ENCODE measurements at regions not wholly inside any gene's neighbourhood (a gene's known extent, or its start where the extent isn't known, plus 50 kb on each side); places are given as distances from the start of the nearest gene placed in this dataset.
"Not testable (repeated sequence)": the region's sequence is repeated elsewhere in the genome, so short reads cannot be mapped to it uniquely, and the experiment has no call there.

- Histone ChIP-seq H3K27ac (ENCODE audit: low read length) (no peak overlapping the region), H3K4me3 (ENCODE audit: low read length) (no peak overlapping the region), H3K4me1 (ENCODE audit: control insufficient read depth, insufficient read depth, low read length) (no peaks in the 10 kb centered on the region; the same call in 1 of the 2 replicates), H3K9me3 (ENCODE audit: control insufficient read depth, insufficient read depth, low read length) (no peaks in the 10 kb centered on the region), H3K27me3 (ENCODE audit: control insufficient read depth, insufficient read depth, low read length) (no peaks in the 10 kb centered on the region), H3K36me3 (ENCODE audit: control insufficient read depth, insufficient read depth, low read length) (no peaks in the 10 kb centered on the region)
- no peak for DNase-seq (ENCODE audit: low read depth, low spot score)
- WGBS (ENCODE audit: insufficient coverage, insufficient read length): no CpG with 5 or more reads among the region's 6 CpGs
These were observed 172.3 kb downstream of the ERMARD start for GRCh38 chr6:169923468-169924464.

GRCh38 chr6:169921853-169922824, 170.7 kb downstream of the ERMARD start:
- H3K9me3 ChIP-seq (ENCODE audit: control insufficient read depth, insufficient read depth, low read length): no peaks in the 10 kb centered on the region
- no peak overlapping the region for H3K27ac ChIP-seq (ENCODE audit: low read length)
- no peaks in the 10 kb centered on the region; the same call in 1 of the 2 replicates for H3K4me1 ChIP-seq (ENCODE audit: control insufficient read depth, insufficient read depth, low read length)
- WGBS (ENCODE audit: insufficient coverage, insufficient read length): no CpG with 5 or more reads among the region's 34 CpGs
- no peak for DNase-seq (ENCODE audit: low read depth, low spot score)
- H3K4me3 ChIP-seq (ENCODE audit: low read length): no peak overlapping the region
- H3K27me3 ChIP-seq (ENCODE audit: control insufficient read depth, insufficient read depth, low read length): no peaks in the 10 kb centered on the region
- H3K36me3 ChIP-seq (ENCODE audit: control insufficient read depth, insufficient read depth, low read length): no peaks in the 10 kb centered on the region

GRCh38 chr6:169921217-169921616, 169.8 kb downstream of the ERMARD start:
- no peak overlapping the region for H3K27ac ChIP-seq (ENCODE audit: low read length)
- H3K9me3 ChIP-seq (ENCODE audit: control insufficient read depth, insufficient read depth, low read length): no peaks in the 10 kb centered on the region
- no peak for DNase-seq (ENCODE audit: low read depth, low spot score)
- no peaks in the 10 kb centered on the region for H3K36me3 ChIP-seq (ENCODE audit: control insufficient read depth, insufficient read depth, low read length)
- no peaks in the 10 kb centered on the region for H3K27me3 ChIP-seq (ENCODE audit: control insufficient read depth, insufficient read depth, low read length)
- H3K4me3 ChIP-seq (ENCODE audit: low read length): no peak overlapping the region
- H3K4me1 ChIP-seq (ENCODE audit: control insufficient read depth, insufficient read depth, low read length): no peaks in the 10 kb centered on the region; the same call in 1 of the 2 replicates
- WGBS (ENCODE audit: insufficient coverage, insufficient read length): no CpG with 5 or more reads among the region's 20 CpGs

GRCh38 chr6:169920359-169921020, 169.1 kb downstream of the ERMARD start:
- H3K4me3 ChIP-seq (ENCODE audit: low read length): no peak overlapping the region
- WGBS (ENCODE audit: insufficient coverage, insufficient read length): no CpG with 5 or more reads among the region's 11 CpGs
- no peaks in the 10 kb centered on the region for H3K27me3 ChIP-seq (ENCODE audit: control insufficient read depth, insufficient read depth, low read length)
- H3K4me1 ChIP-seq (ENCODE audit: control insufficient read depth, insufficient read depth, low read length): peaks cover 2% of the 10 kb centered on the region; the same call in 1 of the 2 replicates
- no peaks in the 10 kb centered on the region for H3K36me3 ChIP-seq (ENCODE audit: control insufficient read depth, insufficient read depth, low read length)
- DNase-seq (ENCODE audit: low read depth, low spot score): no peak
- no peaks in the 10 kb centered on the region for H3K9me3 ChIP-seq (ENCODE audit: control insufficient read depth, insufficient read depth, low read length)
- no peak overlapping the region for H3K27ac ChIP-seq (ENCODE audit: low read length)

- Histone ChIP-seq H3K4me1 (ENCODE audit: control insufficient read depth, insufficient read depth, low read length) (peaks cover 2% of the 10 kb centered on the region; the same call in 1 of the 2 replicates), H3K27me3 (ENCODE audit: control insufficient read depth, insufficient read depth, low read length) (no peaks in the 10 kb centered on the region), H3K27ac (ENCODE audit: low read length) (no peak overlapping the region), H3K4me3 (ENCODE audit: low read length) (no peak overlapping the region), H3K9me3 (ENCODE audit: control insufficient read depth, insufficient read depth, low read length) (no peaks in the 10 kb centered on the region), H3K36me3 (ENCODE audit: control insufficient read depth, insufficient read depth, low read length) (no peaks in the 10 kb centered on the region)
- no peak for DNase-seq (ENCODE audit: low read depth, low spot score)
- no CpG with 5 or more reads among the region's 26 CpGs for WGBS (ENCODE audit: insufficient coverage, insufficient read length)
These were observed 167.6 kb downstream of the ERMARD start for GRCh38 chr6:169918954-169919549.

GRCh38 chr6:169918239-169918953, 167.0 kb downstream of the ERMARD start:
- DNase-seq (ENCODE audit: low read depth, low spot score): no peak
- no peaks in the 10 kb centered on the region for H3K36me3 ChIP-seq (ENCODE audit: control insufficient read depth, insufficient read depth, low read length)
- H3K27me3 ChIP-seq (ENCODE audit: control insufficient read depth, insufficient read depth, low read length): no peaks in the 10 kb centered on the region
- peaks cover 2% of the 10 kb centered on the region; the same call in 1 of the 2 replicates for H3K4me1 ChIP-seq (ENCODE audit: control insufficient read depth, insufficient read depth, low read length)
- no CpG with 5 or more reads among the region's 21 CpGs for WGBS (ENCODE audit: insufficient coverage, insufficient read length)
- H3K9me3 ChIP-seq (ENCODE audit: control insufficient read depth, insufficient read depth, low read length): no peaks in the 10 kb centered on the region
- H3K27ac ChIP-seq (ENCODE audit: low read length): no peak overlapping the region
- H3K4me3 ChIP-seq (ENCODE audit: low read length): no peak overlapping the region

GRCh38 chr6:169917153-169917552, 165.7 kb downstream of the ERMARD start:
- no peaks in the 10 kb centered on the region for H3K36me3 ChIP-seq (ENCODE audit: control insufficient read depth, insufficient read depth, low read length)
- WGBS (ENCODE audit: insufficient coverage, insufficient read length): no CpG with 5 or more reads among the region's 3 CpGs

GRCh38 chr6:169915769-169916550, 164.5 kb downstream of the ERMARD start:
- H3K27me3 ChIP-seq (ENCODE audit: control insufficient read depth, insufficient read depth, low read length): no peaks in the 10 kb centered on the region
- no peak overlapping the region for H3K4me3 ChIP-seq (ENCODE audit: low read length)
- peaks cover 2% of the 10 kb centered on the region; the same call in 1 of the 2 replicates for H3K4me1 ChIP-seq (ENCODE audit: control insufficient read depth, insufficient read depth, low read length)
- H3K27ac ChIP-seq (ENCODE audit: low read length): no peak overlapping the region
- no CpG with 5 or more reads among the region's 22 CpGs for WGBS (ENCODE audit: insufficient coverage, insufficient read length)
- no peak for DNase-seq (ENCODE audit: low read depth, low spot score)
- H3K36me3 ChIP-seq (ENCODE audit: control insufficient read depth, insufficient read depth, low read length): no peaks in the 10 kb centered on the region
- H3K9me3 ChIP-seq (ENCODE audit: control insufficient read depth, insufficient read depth, low read length): no peaks in the 10 kb centered on the region

More at GRCh38 chr6:169917153-169917552, 165.7 kb downstream of the ERMARD start:
- no peak for DNase-seq (ENCODE audit: low read depth, low spot score)
- Histone ChIP-seq H3K9me3 (ENCODE audit: control insufficient read depth, insufficient read depth, low read length) (no peaks in the 10 kb centered on the region), H3K4me3 (ENCODE audit: low read length) (no peak overlapping the region), H3K4me1 (ENCODE audit: control insufficient read depth, insufficient read depth, low read length) (peaks cover 2% of the 10 kb centered on the region; the same call in 1 of the 2 replicates), H3K27ac (ENCODE audit: low read length) (no peak overlapping the region), H3K27me3 (ENCODE audit: control insufficient read depth, insufficient read depth, low read length) (no peaks in the 10 kb centered on the region)

GRCh38 chr6:169913745-169914144, 162.3 kb downstream of the ERMARD start:
- not testable (repeated sequence) for H3K36me3 ChIP-seq (ENCODE audit: control insufficient read depth, insufficient read depth, low read length); H3K4me1 ChIP-seq (ENCODE audit: control insufficient read depth, insufficient read depth, low read length); H3K27ac ChIP-seq (ENCODE audit: low read length); H3K9me3 ChIP-seq (ENCODE audit: control insufficient read depth, insufficient read depth, low read length); DNase-seq (ENCODE audit: low read depth, low spot score); H3K27me3 ChIP-seq (ENCODE audit: control insufficient read depth, insufficient read depth, low read length); H3K4me3 ChIP-seq (ENCODE audit: low read length)
- no CpG with 5 or more reads among the region's 3 CpGs for WGBS (ENCODE audit: insufficient coverage, insufficient read length)
